NCI-H2029 treated with DMSO at 0.1 percent for 48 hours (cell line): ENCODE measurements at regions not wholly inside any gene's neighbourhood (a gene's known extent, or its start where the extent isn't known, plus 50 kb on each side); places are given as distances from the start of the nearest gene placed in this dataset.
A peak's percentile ranks its signal among the peaks of the same experiment; 100 is the strongest.

ENCODE experiments used
- DNase-seq: peaks from one replicate; lab custom pipeline; 2025; lab: John Stamatoyannopoulos, UW

DNA sequence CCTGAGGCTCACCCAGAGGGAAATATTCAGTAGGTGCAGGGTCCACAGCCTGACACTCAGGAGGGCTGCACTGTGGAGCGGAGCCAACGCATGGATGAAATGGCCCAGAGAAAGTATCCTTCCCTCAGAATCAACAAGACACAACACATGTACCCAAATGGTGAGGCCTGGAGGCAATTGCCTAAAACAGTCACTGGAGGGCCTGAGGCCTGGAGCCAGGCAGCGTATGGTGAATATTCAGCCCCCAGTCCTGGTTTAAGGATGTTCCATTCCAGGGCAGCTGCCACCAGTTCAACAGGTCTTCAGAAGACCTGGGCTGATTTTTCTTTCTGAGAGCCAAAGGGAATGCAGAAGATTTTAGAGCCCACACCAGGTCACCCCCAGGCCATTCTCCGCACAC is 264.8 kb downstream of the INSC start:
- no peak for DNase-seq

DNA sequence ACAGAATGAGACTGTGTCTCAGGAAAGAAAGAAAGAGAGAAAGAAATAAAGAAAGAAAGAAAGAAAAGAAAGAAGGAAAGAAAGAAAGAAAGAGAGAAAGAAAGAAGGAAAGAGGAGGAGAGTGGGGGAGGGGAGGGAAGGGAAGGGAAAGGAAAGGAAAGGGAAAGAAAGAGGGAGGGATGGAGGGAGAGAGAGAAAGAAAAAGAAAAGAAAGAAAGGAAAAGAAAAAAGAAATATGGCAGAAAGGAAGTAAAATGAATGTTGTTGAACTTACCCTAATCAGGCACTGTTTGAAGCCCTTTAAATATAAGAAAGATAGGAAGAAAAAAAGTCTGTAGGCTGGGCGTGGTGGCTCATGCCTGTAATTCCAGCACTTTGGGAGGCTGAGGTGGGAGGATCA is 276.1 kb downstream of the INSC start:
- DNase-seq, result no peak

DNA sequence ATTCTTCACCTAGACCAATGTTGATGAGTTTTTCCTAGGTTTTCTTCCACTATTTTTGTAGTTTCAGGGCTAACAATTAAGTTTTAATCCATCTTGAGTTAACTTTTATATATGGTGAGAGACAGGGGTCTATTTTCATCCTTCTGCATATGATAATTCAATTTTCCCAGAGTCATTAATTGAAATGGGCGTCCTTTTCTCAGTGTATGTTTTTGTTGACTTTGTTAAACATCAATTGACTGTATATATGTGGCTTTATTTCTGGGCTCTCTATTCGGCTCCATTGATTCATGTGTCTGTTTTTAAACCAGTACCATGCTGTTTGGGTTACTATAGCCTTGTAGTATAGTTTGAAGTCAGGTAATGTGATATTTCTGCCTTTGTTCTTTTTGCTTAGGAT is 282.1 kb downstream of the INSC start:
- no peak for DNase-seq

DNA sequence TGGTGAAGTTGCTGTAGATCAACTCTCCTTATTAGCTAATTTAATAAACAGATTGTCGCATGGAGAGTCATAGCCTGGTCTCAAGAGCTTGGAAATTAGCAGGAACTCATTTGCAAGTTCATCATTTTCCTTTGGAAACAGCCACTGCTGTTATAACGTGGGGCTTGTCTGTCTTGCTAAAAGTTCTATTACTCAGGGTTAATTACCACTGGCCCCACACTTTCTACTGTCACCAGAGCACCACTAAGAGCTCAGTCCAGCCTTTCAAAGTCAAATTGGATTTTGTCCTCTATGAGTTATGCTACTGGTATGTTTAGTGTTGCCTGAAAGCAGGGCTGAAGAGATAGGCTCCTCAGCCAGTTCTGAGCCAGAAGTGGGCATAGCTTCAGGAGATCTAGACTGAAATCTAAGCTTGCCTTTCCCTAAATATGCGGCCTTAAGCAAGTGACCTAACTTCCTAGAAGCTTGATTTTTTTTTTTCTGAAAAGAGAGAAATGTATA is 292.2 kb downstream of the INSC start:
- DNase-seq, result no peak

DNA sequence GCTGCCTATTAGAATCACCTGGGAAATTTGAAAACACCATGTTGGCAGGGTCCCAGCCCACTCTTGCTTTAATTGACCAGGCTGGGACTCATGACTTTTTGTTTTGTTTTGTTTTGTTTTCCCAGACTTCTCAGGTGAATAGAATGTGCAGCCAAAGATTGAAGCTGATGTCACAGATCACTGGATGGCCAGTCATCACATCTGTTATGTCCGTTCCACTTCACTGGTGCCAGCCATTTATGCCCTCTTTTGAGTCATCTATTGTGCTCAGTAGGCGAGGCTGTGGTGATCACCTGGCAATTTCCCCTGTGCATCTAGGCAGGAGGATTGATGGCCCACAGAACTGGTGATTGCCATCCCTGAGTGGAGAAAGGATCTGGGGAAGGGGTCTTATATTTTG is 297.3 kb downstream of the INSC start:
- peak; percentile 87 for DNase-seq

DNA sequence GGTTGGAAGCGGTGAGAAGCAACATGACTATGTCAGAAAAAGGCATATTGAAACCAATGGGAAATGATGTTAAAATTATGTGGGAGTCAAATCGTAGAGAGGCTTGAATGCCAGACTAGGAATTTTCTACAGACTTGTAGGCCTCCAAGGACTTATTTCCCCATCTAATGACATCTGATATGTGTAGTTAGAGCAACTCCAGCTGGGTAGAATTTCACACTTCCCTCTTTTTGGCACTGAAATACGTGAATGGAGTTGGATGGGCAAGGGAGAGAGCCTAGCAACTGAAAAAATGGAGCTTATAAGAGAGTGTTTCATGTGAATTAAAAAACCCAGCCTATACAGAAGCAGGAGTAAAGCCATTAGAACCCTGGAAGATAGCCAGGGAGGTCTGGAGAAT is 304.2 kb downstream of the INSC start:
- DNase-seq, result peak; percentile 7

DNA sequence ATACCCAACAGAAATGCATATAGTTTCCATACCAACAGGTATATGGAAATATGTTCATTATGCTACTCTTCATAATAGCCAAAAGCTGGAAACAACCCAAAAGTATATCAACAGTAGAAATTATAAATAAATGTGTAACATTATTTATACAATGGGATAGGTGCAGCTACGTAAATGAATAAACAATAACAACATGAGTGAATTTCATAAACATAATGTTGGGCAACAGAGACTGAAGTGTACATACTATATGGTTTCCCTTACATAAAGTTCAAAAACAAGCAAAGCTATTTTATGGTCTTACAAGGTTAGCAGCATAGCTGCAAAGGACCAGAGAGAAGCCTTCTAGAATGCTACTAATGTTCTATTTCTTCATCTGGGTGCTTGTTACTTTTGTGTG is 305.0 kb downstream of the INSC start:
- DNase-seq, result no peak

DNA sequence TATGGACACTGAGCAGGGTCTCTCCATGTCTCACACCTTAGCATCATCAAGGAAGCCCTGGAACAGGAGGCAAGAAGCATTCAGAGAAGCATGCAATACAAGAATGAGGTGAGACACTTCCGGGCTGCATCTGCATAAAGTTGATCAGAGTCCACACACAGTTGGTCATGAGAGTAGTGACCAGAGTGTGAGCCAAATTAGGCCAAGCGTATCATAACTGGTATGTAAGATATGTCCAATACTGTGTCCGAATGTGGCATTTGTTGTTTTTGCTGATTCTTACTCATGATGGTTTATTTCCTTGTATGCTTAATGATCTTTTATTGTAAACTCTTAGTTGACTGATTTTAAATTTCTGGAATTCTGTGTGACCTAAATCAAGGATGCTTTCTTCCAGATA is 315.7 kb downstream of the INSC start:
- no peak for DNase-seq

DNA sequence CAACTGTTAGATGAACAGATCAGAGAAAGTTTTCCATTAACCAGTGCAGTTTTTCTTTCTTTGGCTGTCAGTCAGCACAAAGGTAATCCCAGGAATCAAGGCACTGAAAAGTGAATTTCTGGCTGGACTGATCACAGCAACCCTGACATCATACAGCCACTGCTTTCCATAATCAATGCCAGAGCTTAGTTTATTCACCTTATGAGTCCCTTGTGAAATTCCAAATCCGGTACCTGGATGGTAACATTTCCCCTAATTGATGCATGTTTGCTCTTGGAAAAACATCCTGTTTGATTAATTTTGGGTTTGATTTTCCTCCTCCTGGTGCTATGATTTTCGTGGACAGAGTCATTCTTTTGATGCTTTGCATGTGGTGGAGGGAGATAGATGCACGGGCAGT is 319.8 kb downstream of the INSC start:
- no peak for DNase-seq

DNA sequence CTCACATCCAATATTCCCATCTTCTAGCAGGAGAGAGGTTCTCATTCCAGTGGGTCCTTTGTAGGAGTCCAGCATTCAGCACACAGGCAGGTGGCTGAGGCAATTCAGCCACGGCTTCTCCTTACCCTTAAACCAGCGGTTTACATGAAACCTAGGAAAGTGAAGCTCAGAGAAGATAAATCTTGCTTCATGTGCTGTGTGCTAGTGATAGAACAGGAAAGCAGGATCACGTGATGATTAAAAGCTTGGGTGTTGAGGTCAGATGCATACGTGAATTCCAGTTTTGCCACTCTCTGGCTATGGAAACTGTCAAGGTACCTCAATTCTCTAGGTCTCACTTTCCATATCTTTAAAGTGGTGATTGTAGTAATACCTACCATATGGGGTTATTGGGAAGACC is 331.6 kb downstream of the INSC start:
- DNase-seq, result no peak

DNA sequence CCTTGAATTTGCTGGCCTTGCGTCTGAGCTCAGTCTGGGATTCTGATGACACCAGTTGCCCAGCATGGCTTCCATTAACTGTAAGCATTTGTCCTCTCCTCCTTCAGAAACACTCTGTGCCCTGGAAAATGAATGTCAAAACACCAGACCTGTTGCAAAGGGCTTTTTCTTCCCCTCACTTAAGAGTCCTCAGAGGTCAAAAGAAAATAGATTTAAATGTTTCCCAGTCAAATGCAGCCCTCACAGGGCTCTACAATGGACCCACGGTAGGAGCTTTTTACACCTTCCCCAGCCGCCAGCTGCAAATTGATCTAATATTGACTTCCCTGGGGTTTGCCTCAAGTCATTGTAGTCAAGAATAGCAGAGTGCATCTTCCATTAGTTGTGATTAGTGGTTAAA is 332.2 kb downstream of the INSC start:
- no peak for DNase-seq

DNA sequence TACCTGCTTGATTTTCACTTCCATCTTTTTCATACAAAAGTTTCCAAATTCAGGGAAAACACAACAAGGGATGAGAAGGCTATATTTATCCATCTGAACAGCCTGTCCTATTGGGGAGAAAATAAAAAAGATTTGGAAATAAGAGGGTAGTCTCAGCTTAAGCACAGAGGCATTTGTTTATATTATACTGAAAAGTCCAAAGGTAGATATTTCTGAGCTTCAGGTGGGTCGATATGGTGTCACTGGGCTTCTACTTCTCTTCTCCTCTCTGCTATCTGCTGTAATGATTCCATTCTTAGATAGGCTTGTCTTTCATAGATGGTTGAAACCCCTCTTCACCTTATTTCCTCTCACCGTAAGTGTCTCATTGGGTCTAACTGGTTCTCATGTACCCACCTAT is 337.0 kb downstream of the INSC start:
- DNase-seq, result no peak

DNA sequence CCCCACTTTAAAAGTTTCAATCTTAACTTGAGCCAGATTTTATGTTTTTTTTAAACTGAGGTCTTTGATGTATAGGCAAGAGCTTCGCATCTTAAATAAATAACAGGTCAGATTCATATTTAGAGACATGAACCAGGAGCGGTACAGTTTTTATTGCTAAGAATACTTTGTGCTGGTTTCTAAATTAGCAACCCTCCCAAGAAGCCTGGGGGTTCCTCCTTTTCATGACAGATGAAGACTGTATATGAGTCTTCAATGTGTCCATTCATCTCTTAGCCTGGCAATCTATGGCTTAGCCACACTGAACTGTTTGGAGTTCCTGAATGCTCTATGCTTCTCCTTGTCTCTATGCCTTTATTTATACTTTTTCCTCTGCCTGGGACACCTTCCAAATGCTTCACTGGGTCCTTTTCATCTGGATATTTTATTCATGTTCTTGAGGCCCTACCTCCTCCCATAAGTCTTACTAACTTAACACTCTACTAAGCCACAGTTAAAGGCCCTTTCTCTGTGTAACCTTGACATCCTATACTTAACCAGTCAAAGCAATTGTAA is 338.6 kb downstream of the INSC start:
- DNase-seq, result no peak

DNA sequence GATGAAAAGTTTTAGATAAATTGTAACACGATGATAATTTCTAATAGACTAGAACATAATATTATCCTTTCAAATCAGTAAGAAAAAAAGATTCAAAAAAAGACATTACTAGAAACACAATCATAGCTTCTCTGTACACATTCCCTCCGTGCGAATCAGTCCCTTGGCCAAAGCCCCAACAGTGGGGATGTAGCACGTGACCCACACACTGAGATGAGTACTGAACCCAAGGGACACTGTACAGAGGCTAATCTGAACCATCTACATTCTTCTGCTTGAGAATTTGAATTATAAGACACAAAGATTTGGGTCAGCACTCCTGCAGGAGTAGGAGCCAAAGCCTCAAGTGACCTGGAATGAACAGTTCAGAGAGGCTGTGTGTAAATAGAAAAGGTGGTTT is 353.7 kb downstream of the INSC start:
- no peak for DNase-seq

DNA sequence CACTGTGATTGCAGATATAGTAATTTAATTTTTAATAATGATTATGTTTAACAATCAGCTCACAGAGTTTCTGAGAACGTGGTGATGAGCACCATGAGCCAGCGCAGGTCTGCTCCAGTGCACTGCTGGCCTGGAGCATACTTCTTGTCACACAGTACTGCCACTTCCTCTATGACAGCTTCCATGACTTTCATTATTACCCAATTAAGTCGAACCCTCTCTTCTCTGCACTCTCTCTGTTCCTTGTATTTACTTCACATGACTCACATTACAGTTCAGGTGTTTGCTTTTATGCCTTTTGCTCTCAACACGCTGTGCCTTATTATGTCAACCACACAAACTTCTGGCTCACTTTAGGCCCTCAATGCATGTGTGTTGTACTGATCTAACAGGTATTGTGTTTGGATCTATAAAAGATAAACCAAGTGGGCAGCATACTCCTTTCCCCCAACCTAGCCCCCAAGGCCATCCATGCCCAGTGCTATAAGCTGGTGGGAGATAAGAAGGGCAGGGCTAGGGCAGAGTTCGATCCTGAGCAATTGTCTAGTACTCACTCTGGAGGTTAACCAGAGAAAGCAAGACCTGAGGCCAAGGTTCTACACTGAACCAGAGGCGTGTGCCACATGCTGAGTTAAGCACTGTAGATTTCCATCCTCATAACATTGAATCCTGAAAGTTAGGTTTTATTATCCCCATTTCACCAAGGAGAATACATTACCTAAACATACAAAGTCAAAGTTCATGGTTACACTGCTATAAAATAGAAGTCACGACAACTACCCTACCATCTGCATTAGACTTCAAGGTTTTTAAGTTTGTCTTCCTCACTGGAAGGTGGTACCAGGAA is 356.5 kb downstream of the INSC start:
- peak; percentile 60 for DNase-seq

DNA sequence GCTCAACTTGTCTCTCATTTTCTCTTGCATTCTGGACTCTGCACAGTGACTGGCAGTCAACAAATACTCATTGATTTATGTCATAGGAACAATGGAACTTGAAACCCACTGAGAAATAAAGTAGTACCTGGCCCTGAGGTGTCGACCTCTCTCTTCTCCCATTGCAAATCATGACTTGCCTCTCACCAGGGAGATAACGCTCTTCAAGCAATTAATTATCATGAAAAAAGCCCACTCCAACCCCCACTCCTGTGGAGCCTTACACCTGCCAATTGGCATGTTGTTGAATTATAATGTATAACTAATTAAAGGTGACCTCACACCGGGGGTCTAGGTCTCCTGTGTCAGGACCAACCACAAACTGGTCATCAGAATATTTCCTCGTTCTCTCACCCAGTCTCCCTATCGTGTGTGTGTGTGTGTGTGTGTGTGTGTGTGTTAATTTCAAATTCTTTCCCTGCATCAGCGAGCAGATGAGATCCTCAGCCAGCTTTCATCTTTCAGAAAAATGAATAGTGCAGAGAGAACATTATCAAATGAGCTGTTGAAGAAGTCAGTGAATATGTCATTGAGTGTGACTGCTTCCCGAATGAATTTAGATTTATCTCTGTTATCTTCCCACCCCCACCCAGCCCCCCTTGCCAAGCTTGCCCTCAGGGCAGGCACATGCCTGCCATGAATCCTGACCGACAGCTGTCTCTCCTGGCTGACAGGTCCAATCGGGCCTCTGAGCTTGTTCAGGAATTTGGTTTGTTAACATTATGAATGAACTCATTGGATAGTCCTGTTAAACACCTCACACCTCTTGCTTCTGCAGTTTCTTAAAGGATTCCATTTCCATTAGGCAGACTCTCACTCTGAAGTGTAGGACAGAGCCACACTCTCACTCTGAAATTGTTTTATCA is 357.4 kb downstream of the INSC start:
- peak; percentile 53 for DNase-seq

DNA sequence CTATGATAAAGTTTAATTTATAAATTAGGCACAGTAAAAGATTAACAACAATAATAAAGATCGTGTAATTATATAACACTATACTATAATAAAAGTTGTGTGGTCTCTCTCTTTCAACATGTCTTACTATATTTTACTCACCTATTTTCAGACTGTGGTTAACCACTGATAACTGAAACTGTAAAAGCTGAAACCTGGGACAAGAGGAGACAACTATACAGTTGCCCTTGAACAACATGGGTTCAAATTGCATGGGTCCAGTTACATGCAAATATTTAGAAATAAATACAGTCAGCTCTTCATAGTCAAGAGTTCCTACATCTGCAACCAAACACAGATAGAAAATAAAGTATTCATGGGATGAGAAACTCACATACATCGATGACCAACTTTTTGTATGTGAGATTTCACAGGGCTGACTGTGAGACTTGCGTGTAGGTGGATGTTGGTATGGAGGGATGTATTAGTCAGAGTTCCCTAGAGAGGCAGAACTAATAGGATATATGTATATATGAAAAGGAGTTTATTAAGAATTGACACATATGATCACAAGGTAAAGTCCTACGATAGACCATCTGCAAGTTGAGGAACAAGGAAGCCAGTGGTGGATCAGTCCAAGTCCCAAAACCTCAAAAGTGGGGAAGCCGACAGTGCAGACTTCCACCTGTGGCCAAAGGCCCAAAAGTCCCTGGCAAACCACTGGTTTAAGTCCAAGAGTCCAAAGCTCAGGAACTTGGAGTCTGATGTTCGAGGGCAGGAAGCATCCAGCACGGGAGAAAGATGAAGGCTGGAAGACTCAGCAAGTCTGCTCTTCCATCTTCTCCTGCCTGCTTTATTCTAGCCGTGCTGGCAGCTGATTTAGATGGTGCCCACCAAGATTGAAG is 359.5 kb downstream of the INSC start:
- DNase-seq, result no peak

DNA sequence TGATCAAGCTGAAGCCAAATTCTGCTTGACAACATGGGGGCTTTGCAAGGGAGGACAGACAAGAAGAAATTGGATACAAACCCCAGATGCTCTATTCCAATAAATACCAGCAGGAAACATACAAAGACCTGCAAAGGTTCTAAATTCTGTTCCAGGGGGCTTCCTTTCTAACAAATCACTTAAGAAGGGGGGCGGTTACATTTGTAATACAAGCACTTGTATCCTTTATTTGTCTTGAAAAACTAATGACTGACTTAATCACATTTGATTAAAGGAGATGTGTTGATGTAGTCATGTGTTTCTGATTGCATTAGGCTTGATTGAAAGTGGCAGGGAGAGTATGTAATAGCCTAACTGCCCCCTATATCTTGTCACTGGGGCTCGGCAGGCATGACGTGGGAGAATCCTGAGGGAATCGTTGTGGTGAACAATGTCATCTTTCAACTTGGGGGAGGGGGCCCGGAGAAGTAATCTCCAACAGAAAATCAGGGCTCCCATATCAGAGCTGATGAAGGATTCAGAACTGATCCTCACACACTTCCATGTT is 361.7 kb downstream of the INSC start:
- DNase-seq, result no peak

DNA sequence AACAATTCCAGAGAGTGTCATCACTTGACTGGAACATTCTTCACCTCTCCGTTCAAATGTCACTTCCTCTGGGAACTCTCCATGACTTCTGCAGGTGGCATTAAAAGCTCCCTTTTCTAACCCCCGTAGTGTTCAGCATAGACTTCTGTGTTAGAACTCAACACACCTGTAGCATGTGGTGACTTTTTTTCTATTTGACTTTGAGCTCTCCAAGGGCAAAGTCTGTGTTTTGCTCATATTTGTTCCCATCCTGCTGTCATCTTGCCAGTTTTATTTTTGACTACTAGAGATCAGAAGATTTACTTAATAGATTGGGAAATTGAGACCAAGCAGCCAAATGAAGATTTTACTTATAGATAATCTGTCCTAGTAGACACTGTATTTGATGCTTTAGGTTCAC is 367.1 kb downstream of the INSC start:
- no peak for DNase-seq

DNA sequence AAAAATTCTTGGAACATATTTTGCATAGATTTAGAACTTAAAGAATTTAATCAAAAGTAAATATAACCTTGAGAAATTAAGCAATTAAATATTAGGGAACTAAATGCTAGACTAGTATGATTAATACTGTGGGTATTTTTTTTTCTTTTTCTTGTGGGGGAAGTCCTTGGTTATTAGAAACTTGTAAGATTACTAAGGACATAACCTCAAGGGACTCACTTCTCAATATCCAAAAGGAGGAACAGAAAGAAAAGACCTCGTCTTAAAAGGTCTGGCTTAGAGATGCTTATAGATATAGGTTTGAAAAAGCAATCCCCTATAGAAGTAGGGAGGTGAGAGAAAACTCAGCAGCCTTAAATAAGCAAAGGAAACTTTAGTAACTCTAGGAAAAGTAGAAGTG is 368.5 kb downstream of the INSC start:
- no peak for DNase-seq

DNA sequence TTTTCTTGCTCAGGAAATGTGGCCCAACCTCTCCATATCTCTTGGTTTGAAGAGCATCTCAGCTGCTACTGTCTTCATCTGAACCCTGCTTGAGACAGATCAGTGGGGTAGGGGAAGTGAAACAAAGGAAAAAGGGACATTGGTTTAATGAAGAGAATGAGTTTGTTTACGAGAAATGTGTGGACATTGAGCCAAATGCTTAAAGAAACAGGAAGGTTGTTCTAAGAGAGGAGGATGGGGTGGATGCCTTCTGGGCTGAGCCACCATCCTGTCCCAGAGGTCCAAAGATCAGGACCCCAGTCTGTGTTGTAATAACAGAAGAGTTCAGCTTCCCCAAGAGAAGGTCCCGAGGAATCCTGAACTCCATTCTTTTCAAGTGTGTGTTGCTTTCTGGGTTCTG is 369.7 kb downstream of the INSC start:
- no peak for DNase-seq
